Upper lobe of right lung (tissue), 1 donor: ENCODE measurements at regions not wholly inside any gene's neighbourhood (a gene's known extent, or its start where the extent isn't known, plus 50 kb on each side); places are given as distances from the start of the nearest gene placed in this dataset.
"Not testable (repeated sequence)": the region's sequence is repeated elsewhere in the genome, so short reads cannot be mapped to it uniquely, and the experiment has no call there.

ENCODE experiments used
- ATAC-seq: fragments of 200-7000 bp; cut with Tn5 transposase; one replicate; pipeline ENCODE4 v1.9.1; 2020; ENCODE audit warnings: mild to moderate bottlenecking, moderate library complexity
- DNase-seq: peaks from one replicate; pipeline ENCODE4 v3.0.0-alpha.2; 2020
- H3K27ac ChIP-seq: fragments of 200-600 bp; one replicate; pipeline ENCODE4 v1.8.0; 2022
- H3K27me3 ChIP-seq: fragments of 200-600 bp; one replicate; pipeline ENCODE4 v1.8.0; 2022; ENCODE audit warnings: mild to moderate bottlenecking
- H3K36me3 ChIP-seq: fragments of 200-600 bp; one replicate; pipeline ENCODE4 v1.8.0; 2022
- H3K4me1 ChIP-seq: fragments of 200-600 bp; one replicate; pipeline ENCODE4 v1.8.0; 2022
- H3K4me3 ChIP-seq: fragments of 200-600 bp; one replicate; pipeline ENCODE4 v1.8.0; 2022; ENCODE audit warnings: mild to moderate bottlenecking
- H3K9me3 ChIP-seq: fragments of 200-600 bp; one replicate; pipeline ENCODE4 v1.8.0; 2022
- CTCF ChIP-seq: fragments of 200-600 bp; IDR thresholded peaks from one replicate; pipeline ENCODE4 v1.8.0; 2022; ENCODE audit warnings: antibody characterized with exemption
- intact Hi-C: fragments of 100-400 bp; cut with DNase I; formaldehyde crosslinking; loops from one replicate; pipeline ENCODE4 v1.11.0; 2022
- donor health status: DM: no; HTN: yes; CAD: no; lungs with severe emphysema.

GRCh38 chr4:117692538-117692937 is 341.7 kb upstream of the NDST3 start:
- no peak for DNase-seq
- H3K4me3 ChIP-seq = no peak overlapping the region
- no peak for ATAC-seq
- H3K36me3 ChIP-seq = no peaks in the 10 kb centered on the region
- no peak overlapping the region for H3K27ac ChIP-seq
- H3K9me3 ChIP-seq = no peaks in the 10 kb centered on the region
- no peaks in the 10 kb centered on the region for H3K27me3 ChIP-seq
- TF ChIP-seq CTCF = no peak
- no peaks in the 10 kb centered on the region for H3K4me1 ChIP-seq
- intact Hi-C loops = no loop called here

- Histone ChIP-seq H3K36me3 (no peaks in the 10 kb centered on the region), H3K4me3 (no peak overlapping the region), H3K9me3 (no peaks in the 10 kb centered on the region), H3K27me3 (no peaks in the 10 kb centered on the region), H3K27ac (no peak overlapping the region), H3K4me1 (no peaks in the 10 kb centered on the region)
- no peak for TF ChIP-seq CTCF
- ATAC-seq (no peak), DNase-seq (no peak)
- intact Hi-C loops = no loop called here
Observed at GRCh38 chr4:117699595-117699994, 334.7 kb upstream of the NDST3 start.

GRCh38 chr4:117700111-117700892 is 334.0 kb upstream of the NDST3 start:
- no peak overlapping the region for H3K27ac ChIP-seq
- H3K4me3 ChIP-seq = no peak overlapping the region
- H3K9me3 ChIP-seq = no peaks in the 10 kb centered on the region
- TF ChIP-seq CTCF = peak; percentile 9
- ATAC-seq = no peak
- no peaks in the 10 kb centered on the region for H3K36me3 ChIP-seq
- no peak for DNase-seq
- H3K4me1 ChIP-seq = no peaks in the 10 kb centered on the region
- intact Hi-C loops = no loop called here
- no peaks in the 10 kb centered on the region for H3K27me3 ChIP-seq

GRCh38 chr4:117702353-117702752 is 331.9 kb upstream of the NDST3 start:
- H3K4me3 ChIP-seq = no peak overlapping the region
- DNase-seq = no peak
- no peaks in the 10 kb centered on the region for H3K27me3 ChIP-seq
- H3K9me3 ChIP-seq = no peaks in the 10 kb centered on the region
- intact Hi-C loops = no loop called here
- TF ChIP-seq CTCF = no peak
- no peak overlapping the region for H3K27ac ChIP-seq
- no peaks in the 10 kb centered on the region for H3K36me3 ChIP-seq
- no peaks in the 10 kb centered on the region for H3K4me1 ChIP-seq
- ATAC-seq = no peak

- no peaks in the 10 kb centered on the region for H3K9me3 ChIP-seq
- no peak overlapping the region for H3K27ac ChIP-seq
- H3K4me3 ChIP-seq = no peak overlapping the region
- H3K36me3 ChIP-seq = no peaks in the 10 kb centered on the region
- no peak for TF ChIP-seq CTCF
- intact Hi-C loops = no loop called here
- ATAC-seq = no peak
- DNase-seq = no peak
- no peaks in the 10 kb centered on the region for H3K4me1 ChIP-seq
- H3K27me3 ChIP-seq = no peaks in the 10 kb centered on the region
Observed at GRCh38 chr4:117704721-117705120, 329.6 kb upstream of the NDST3 start.

GRCh38 chr4:117740736-117741135 is 293.6 kb upstream of the NDST3 start:
- ATAC-seq (no peak), DNase-seq (no peak)
- intact Hi-C loops = no loop called here
- Histone ChIP-seq H3K27ac (no peak overlapping the region), H3K4me3 (no peak overlapping the region), H3K27me3 (no peaks in the 10 kb centered on the region), H3K9me3 (no peaks in the 10 kb centered on the region), H3K4me1 (no peaks in the 10 kb centered on the region), H3K36me3 (no peaks in the 10 kb centered on the region)
- TF ChIP-seq CTCF = no peak

- H3K27ac ChIP-seq, DNase-seq, H3K27me3 ChIP-seq, H3K9me3 ChIP-seq, H3K36me3 ChIP-seq, H3K4me1 ChIP-seq, intact Hi-C loops, ATAC-seq, H3K4me3 ChIP-seq: not testable (repeated sequence)
Observed at GRCh38 chr4:117745379-117745778, 288.9 kb upstream of the NDST3 start.
